ENCODE measurements at regions not wholly inside any gene's neighbourhood (a gene's known extent, or its start where the extent isn't known, plus 50 kb on each side); places are given as distances from the start of the nearest gene placed in this dataset.

- DNase-seq (ENCODE audit: low read depth, low spot score), result no peak
These were observed 354.7 kb upstream of the FIGN start for GRCh38 chr2:164090533-164090932.

- DNase-seq (ENCODE audit: low read depth, low spot score), result no peak
These were observed 348.3 kb upstream of the FIGN start for GRCh38 chr2:164084066-164084465.

- no peak for DNase-seq (ENCODE audit: low read depth, low spot score)
These were observed 344.7 kb upstream of the FIGN start for GRCh38 chr2:164080486-164080885.

GRCh38 chr2:164079258-164079657 lies 343.4 kb upstream of the FIGN start:
- no peak for DNase-seq (ENCODE audit: low read depth, low spot score)

- DNase-seq (ENCODE audit: low read depth, low spot score), result no peak
These were observed 342.6 kb upstream of the FIGN start for GRCh38 chr2:164078421-164078820.

- peak; percentile 24 for DNase-seq (ENCODE audit: low read depth, low spot score)
These were observed 337.6 kb upstream of the FIGN start for GRCh38 chr2:164073101-164074074.

- no peak for DNase-seq (ENCODE audit: low read depth, low spot score)
These were observed 333.7 kb upstream of the FIGN start for GRCh38 chr2:164069540-164069939.

GRCh38 chr2:164068063-164068462 lies 332.3 kb upstream of the FIGN start:
- no peak for DNase-seq (ENCODE audit: low read depth, low spot score)

- DNase-seq (ENCODE audit: low read depth, low spot score), result no peak
These were observed 330.3 kb upstream of the FIGN start for GRCh38 chr2:164066095-164066494.

GRCh38 chr2:164065038-164065437 lies 329.2 kb upstream of the FIGN start:
- no peak for DNase-seq (ENCODE audit: low read depth, low spot score)

- no peak for DNase-seq (ENCODE audit: low read depth, low spot score)
These were observed 325.4 kb upstream of the FIGN start for GRCh38 chr2:164061129-164061746.

GRCh38 chr2:164060031-164060430 lies 324.2 kb upstream of the FIGN start:
- DNase-seq (ENCODE audit: low read depth, low spot score), result no peak

- DNase-seq (ENCODE audit: low read depth, low spot score), result no peak
These were observed 319.8 kb upstream of the FIGN start for GRCh38 chr2:164055623-164056022.

GRCh38 chr2:164054651-164055050 lies 318.8 kb upstream of the FIGN start:
- no peak for DNase-seq (ENCODE audit: low read depth, low spot score)

GRCh38 chr2:164053021-164053420 lies 317.2 kb upstream of the FIGN start:
- no peak for DNase-seq (ENCODE audit: low read depth, low spot score)

GRCh38 chr2:164052006-164052405 lies 316.2 kb upstream of the FIGN start:
- DNase-seq (ENCODE audit: low read depth, low spot score), result no peak

GRCh38 chr2:164048729-164049128 lies 312.9 kb upstream of the FIGN start:
- no peak for DNase-seq (ENCODE audit: low read depth, low spot score)

GRCh38 chr2:164046040-164046439 lies 310.2 kb upstream of the FIGN start:
- DNase-seq (ENCODE audit: low read depth, low spot score), result no peak

- DNase-seq (ENCODE audit: low read depth, low spot score), result no peak
These were observed 308.8 kb upstream of the FIGN start for GRCh38 chr2:164044622-164045021.

GRCh38 chr2:164039270-164039669 lies 303.5 kb upstream of the FIGN start:
- DNase-seq (ENCODE audit: low read depth, low spot score), result no peak

GRCh38 chr2:164032995-164033394 lies 297.2 kb upstream of the FIGN start:
- DNase-seq (ENCODE audit: low read depth, low spot score), result no peak

GRCh38 chr2:164030623-164031022 lies 294.8 kb upstream of the FIGN start:
- DNase-seq (ENCODE audit: low read depth, low spot score), result no peak
